Stimulated activated CD4-positive, alpha-beta T cell treated with anti-CD3 and anti-CD28 coated beads, Interleukin-4, amount 100 ng/mL, for 4 hours (primary cell): ENCODE measurements at regions not wholly inside any gene's neighbourhood (a gene's known extent, or its start where the extent isn't known, plus 50 kb on each side); places are given as distances from the start of the nearest gene placed in this dataset.
"Not testable (repeated sequence)": the region's sequence is repeated elsewhere in the genome, so short reads cannot be mapped to it uniquely, and the experiment has no call there.

Experiments
- DNase-seq, 2 experiments: peaks; one replicate each; pipeline ENCODE4 v3.0.0-alpha.2; 2020

GRCh38 chr1:99062192-99062591 is 57.5 kb upstream of the PLPPR5 start:
- no peak for DNase-seq

DNA sequence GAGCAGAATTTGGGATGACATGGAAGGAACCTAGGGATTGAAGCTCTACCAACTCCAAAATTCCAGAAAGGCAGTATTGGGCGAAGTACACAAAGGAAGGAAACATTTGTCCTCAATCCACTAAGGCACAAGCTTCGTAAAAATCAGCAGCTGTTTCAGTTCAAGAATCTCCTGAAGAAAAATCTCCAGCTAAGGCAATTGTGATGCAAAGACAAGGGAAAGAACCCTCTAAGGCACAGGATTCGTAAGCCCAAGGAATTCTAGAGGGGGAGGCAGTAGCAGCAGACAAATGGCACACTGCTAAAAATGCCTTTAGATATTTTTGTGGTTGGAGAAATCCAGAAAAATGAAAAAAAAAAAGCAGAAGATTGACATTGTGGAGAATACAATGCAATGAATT is 64.5 kb upstream of the PLPPR5 start:
- DNase-seq, result no peak

DNA sequence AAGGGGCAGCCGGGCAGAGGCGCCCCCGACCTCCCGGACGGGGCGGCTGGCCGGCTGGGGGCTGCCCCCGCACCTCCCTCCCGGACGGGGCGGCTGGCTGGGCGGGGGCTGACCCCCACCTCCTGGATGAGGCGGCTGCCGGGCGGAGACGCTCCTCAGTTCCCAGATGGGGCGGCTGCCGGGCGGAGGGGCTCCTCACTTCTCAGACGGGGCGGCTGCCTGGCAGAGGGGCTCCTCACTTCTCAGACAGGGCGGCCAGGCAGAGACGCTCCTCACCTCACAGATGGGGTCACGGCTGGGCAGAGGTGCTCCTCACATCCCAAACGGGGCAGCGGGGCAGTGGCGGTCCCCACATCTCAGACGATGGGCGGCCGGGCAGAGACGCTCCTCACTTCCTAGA is 73.9 kb upstream of the PLPPR5 start:
- DNase-seq, result not testable (repeated sequence)

DNA sequence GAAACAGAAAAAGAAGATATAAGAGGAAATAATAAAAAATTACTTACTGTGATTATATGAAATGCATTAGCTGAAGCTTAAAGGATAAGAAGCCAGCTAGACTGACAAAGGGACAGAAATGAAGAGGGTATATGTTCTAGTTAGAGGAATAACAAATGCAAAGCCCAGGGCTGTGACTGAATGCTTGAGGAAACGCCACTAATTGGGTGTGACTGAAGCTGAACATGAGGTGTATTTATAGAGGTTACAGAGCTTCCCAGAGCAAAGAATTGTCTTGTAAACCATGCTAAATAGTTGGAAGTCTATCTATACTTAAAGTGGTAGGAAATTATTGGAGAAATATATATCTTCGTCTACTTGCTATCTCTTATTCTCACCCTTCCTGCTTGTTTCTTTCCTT is 77.7 kb upstream of the PLPPR5 start:
- no peak for DNase-seq

DNA sequence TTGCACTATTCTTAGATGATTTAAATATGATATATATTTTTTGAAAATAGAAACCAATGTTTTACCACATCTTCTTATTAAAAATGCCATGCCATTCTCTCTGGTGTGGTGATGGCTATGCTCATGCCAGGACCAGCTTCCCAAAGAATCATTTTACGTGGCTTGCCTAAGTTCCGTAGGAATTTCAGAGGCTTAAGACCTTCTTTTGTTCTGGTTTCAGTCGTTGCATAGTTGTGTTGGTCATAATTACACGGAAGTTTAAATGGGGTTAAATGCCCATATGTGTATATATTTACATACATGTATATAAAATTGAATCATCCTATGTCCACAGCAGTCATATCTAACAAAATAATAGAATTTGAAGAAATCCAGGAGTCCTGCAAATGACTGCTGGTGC is 78.7 kb upstream of the PLPPR5 start:
- DNase-seq, result no peak

GRCh38 chr1:99084562-99084961 is 79.9 kb upstream of the PLPPR5 start:
- DNase-seq, result no peak

DNA sequence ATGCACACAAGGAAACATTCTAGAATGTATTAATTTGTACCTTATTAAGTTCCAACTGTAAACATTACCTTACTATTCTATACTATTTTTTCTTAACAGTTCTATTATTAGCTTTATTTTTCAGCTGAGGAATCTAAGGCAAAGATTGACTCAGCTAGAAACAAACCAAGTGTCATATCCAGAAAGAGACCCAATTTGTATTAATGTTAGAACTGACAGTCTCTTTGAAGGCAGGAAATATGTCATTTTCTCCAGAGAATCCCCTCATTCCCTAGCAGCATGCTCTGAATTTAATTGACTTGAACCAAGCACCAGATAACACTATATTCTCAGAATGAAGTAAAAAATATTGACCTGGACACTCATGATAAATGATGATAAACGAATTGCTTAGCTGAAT is 81.4 kb upstream of the PLPPR5 start:
- DNase-seq, result no peak

- DNase-seq, result no peak
Measured at GRCh38 chr1:99098589-99098988, 93.9 kb upstream of the PLPPR5 start.

DNA sequence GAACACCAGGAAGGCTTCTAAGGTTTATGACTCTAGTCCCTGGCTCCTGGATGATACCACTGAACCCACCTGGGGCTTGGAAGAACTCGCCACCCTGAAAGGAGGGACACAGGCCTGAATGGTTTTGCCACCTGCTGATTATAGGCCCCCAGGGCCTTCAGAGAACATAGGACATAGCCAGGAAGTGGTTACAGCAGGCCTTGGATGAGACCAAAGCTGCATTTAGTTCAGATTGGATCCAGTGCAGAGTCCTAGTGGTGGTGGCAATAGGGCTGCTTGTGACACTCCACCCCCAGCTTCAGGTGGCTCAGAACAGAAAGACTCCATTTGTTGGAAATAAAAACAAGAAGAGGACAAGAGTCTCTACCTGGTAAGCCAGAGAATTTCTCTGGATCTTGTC is 101.6 kb upstream of the PLPPR5 start:
- no peak for DNase-seq

DNA sequence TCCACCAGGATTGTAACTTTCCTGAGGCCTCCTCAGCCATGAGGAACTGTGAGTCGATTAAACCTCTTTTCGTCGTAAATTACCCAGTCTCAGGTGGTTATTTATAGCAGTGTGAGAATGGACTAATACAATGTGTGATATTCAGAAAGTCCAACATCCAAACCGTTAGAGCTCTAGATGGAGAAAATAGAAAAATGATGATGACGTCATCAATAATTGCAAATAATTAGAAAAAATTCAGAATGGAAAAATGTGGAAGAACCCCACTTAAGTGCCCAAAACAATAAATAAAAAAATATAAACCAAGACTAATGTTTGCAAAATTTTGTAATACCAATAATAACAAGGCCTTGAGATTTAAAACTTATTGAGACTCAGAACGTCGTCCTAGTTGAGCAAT is 103.0 kb upstream of the PLPPR5 start:
- no peak for DNase-seq

DNA sequence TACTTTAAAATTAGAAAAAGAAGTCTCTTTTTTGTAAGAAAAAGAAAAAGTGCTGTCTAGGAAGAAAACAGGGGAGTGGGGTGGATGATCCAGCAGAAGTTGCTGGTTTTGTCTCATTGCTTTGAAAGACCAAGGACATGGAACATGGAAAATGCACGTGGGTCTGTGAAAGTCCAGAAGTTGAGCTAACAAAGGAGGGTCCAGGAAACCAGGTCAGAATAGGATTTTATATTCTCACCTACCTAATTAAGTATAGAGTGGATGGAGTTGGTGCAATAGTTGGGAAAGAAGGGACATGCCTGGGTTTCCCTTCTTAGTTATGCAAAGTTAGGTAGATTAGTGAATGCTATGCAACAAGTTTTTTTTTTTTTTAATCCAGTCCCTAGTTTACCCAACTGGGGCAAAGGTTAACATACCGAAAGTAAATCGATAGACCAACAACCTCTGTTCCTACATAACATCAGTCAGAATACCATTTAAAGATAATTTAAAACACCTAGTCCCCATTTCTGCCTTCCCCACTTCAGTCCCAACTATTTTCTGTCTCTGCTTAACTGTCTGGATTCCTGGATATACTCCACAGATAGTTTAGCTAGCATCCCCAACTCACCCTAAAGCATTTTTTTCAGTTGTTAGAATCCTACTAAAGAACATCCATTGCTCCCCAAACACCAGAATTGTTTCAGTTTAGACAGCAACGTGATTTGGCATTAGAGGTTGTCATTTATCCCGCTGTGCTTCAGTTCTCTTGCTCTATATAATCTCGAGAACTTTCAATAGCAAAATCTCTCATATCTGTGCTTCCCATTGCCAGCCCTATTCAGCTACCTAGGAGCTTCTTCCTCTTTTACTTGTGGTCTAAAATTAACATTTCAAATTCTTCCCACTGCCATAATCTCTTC is 105.7 kb upstream of the PLPPR5 start:
- no peak for DNase-seq

DNA sequence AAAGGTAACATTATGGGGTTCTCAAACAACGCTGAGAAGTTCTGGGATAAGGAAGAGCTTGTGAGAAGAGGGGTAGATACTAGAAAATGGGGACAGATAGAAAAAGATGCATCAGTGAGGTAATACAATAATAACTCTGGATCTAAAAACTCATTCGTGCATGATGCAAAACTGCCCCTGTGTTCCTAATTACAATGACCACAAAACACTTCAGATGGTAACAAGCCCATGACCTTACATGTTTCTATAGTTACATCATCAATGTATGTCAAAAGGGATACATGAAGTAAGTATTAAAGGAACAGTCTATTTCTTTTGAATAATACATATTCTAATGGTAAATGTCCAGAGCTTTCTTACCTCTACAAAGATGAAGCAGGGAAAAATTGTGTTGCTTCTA is 110.6 kb upstream of the PLPPR5 start:
- DNase-seq, result no peak

DNA sequence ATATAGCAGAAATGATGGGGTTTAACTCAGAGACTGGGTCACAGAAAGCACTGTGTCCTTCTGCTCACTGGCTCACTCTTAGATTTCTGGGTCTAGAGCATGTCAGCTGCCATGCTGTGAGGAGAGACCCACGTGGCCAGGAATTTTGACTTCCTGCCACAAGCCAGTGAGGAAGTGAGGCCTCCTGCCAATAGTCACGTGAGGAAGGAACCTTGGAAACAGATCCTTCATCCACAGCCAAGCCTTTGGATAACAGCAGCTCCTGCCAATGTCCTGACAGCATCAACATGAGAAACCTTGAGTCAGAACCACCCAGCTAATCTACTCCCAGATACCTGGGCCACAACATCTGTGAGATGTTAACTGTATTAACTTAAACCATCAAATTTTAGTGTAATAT is 114.5 kb upstream of the PLPPR5 start:
- no peak for DNase-seq

DNA sequence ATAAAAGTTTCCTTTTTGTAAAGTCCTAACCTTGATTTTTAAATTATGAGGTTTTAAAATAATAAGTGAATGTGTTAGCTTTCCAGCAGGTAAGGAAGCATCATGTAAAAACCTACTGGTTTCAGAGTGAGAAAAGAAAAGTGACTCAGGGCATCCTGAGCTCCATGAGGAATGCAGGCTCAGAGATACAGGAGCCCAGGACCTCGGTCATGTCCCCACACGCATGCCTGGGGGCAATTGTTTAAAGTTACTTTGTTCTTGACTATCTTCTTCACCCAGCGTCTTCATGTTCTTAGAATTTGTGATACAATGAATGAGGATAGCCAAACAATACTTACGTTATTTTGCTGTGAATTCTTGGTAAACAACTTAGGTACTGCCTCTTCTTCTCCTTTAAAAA is 117.4 kb upstream of the PLPPR5 start:
- DNase-seq, result no peak

DNA sequence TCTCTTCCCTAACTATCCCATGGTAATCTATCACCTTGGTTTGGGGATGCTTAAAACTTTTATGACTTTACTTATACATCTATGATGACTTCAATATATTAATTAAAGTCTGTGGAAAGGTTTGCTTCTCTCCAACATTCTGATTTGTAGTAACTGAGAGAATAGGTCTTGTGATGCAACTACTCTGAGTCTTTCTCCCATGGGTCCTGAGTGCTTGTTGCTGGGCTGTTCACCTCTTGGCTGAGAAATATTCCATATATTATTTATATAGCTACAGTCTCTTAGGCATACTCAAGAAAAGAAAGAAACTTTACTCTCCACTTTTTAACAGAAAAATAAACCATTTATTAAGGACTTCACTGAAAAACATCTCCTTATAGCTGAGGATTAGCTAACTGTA is 119.3 kb upstream of the PLPPR5 start:
- no peak for DNase-seq

GRCh38 chr1:99131546-99131945 is 126.9 kb upstream of the PLPPR5 start:
- DNase-seq, result no peak

GRCh38 chr1:99133756-99134500 is 129.3 kb upstream of the PLPPR5 start:
- DNase-seq, result no peak

GRCh38 chr1:99137554-99138206 is 126.6 kb upstream of the PLPPR4 start:
- DNase-seq, result no peak

- no peak for DNase-seq
Measured at GRCh38 chr1:99139876-99140275, 124.4 kb upstream of the PLPPR4 start.

DNA sequence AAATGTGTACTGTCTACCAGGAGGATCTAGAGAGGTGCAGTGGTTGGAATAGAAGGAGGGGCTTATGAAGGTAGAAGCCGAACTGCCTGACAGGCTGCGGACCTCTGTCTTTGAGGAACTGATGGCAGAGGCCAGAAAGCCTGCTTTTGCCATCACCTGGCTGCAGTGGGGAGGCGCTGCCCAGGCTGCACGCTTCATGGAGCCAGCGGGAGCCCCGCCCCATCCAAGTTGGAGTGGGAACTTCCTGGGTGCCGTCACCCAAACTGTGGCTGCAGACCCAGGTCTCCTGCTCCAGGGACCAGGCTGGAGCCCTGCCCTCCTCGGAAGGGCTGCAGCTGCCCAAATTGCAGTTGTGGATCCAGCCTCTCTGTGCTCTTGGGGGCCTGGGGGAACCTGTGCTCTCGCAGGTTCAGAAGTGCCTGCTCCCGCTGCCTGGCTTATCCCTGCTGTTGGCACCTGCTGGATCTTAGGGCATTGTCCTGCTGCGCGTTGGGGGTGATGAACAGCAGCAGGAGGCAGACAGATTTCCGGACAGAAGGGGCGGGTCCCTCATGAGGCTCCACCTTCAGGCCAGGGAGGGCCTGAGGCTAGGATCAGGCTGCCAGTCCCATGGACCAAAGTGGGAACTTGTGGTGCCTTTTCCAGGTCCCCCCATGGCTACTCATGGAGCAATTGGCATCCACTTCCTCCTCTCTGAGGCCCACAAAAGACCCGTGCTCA is 118.0 kb upstream of the PLPPR4 start:
- DNase-seq, result no peak

GRCh38 chr1:99149952-99150351 is 114.3 kb upstream of the PLPPR4 start:
- DNase-seq, result no peak

DNA sequence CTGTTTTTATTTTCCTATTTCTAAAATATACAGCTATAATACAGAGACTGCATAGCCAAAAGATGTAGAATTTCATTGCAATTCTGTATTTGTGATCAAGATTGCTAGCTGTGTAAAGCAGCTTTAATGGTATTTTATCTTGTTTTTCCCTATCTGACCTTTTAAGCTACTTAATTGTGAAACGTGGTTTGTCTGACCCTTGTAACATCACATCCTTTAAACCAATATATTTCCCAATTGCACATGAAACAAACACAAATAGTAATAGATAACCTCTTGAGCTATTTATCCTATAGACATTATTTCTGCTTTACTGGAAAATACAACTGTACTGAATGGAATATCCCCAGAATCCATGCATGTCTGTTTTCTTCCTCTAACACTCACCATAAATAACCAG is 112.2 kb upstream of the PLPPR4 start:
- no peak for DNase-seq

DNA sequence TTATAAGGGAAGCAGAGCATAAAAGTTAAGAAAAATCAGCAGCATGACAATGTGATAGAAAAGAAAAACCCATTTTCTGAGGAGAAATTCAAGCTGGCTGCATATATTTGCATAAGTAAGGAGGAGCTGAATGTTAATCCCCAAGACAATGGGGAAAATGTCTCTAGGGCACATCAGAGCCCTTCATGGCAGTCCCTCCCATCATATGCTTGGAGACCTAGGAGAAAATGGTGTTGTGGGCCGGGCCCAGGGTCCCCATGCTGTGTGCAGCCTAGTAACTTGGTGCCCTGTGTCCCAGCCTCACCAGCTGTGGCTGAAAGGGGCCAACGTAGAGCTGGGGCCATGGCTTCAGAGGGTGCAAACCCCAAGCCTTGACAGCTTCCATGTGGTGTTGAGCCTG is 100.6 kb upstream of the PLPPR4 start:
- DNase-seq, result no peak
